Lower lobe of right lung (tissue), 2 donors: ENCODE measurements at regions not wholly inside any gene's neighbourhood (a gene's known extent, or its start where the extent isn't known, plus 50 kb on each side); places are given as distances from the start of the nearest gene placed in this dataset.

Experiments used
- ATAC-seq, 2 donors: fragments of 200-7000 bp; cut with Tn5 transposase; one replicate each; pipeline ENCODE4 v1.9.1; 2020 to 2022; ENCODE audit warnings: mild to moderate bottlenecking in 2 of 2, moderate library complexity in 2 of 2
- DNase-seq: peaks from one replicate; pipeline ENCODE4 v3.0.0-alpha.2; 2020
- H3K27ac ChIP-seq: fragments of 200-600 bp; one replicate; pipeline ENCODE4 v1.8.0; 2022
- H3K27me3 ChIP-seq: fragments of 200-600 bp; one replicate; pipeline ENCODE4 v1.8.0; 2022; ENCODE audit warnings: low read depth
- H3K36me3 ChIP-seq: fragments of 200-600 bp; one replicate; pipeline ENCODE4 v1.8.0; 2022; ENCODE audit warnings: mild to moderate bottlenecking
- H3K4me1 ChIP-seq: fragments of 200-600 bp; one replicate; pipeline ENCODE4 v1.8.0; 2022
- H3K4me3 ChIP-seq: fragments of 200-600 bp; one replicate; pipeline ENCODE4 v1.8.0; 2022; ENCODE audit warnings: mild to moderate bottlenecking
- H3K9me3 ChIP-seq: fragments of 200-600 bp; one replicate; pipeline ENCODE4 v1.8.0; 2022
- CTCF ChIP-seq: fragments of 200-600 bp; IDR thresholded peaks from one replicate; pipeline ENCODE4 v1.8.0; 2022; ENCODE audit warnings: antibody characterized with exemption, mild to moderate bottlenecking
- intact Hi-C: fragments of 100-400 bp; cut with DNase I; formaldehyde crosslinking; loops from one replicate; pipeline ENCODE4 v1.11.0; 2022
- donor health status: DM: no; HTN: yes; CAD: no; lungs with severe emphysema.

DNA sequence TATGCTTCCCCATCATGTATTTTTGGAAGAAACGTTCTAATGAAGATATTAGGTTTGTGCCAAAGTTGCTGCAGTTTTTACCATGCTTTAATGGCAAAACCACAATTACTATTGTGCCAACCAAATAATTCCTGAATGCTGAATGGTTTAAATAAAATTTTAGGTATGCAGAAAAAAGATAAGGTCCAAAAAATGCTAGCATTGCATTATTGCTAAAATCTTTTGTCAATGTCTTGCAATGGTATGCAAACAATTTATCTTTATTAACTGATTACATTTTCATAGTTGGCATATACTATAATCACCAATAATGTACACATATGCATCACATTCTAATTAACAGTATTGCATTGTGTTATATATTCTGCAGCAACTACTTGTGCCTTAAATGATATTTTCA, 1657.4 kb upstream of the IGFBP7 start:
- H3K4me3 ChIP-seq: no peak overlapping the region
- no peaks in the 10 kb centered on the region for H3K36me3 ChIP-seq
- H3K4me1 ChIP-seq: no peaks in the 10 kb centered on the region
- no peak overlapping the region for H3K27ac ChIP-seq
- DNase-seq: no peak
- ATAC-seq: no peak
- no peaks in the 10 kb centered on the region for H3K27me3 ChIP-seq
- intact Hi-C loops: no loop called here
- no peak for TF ChIP-seq CTCF
- no peaks in the 10 kb centered on the region for H3K9me3 ChIP-seq

DNA sequence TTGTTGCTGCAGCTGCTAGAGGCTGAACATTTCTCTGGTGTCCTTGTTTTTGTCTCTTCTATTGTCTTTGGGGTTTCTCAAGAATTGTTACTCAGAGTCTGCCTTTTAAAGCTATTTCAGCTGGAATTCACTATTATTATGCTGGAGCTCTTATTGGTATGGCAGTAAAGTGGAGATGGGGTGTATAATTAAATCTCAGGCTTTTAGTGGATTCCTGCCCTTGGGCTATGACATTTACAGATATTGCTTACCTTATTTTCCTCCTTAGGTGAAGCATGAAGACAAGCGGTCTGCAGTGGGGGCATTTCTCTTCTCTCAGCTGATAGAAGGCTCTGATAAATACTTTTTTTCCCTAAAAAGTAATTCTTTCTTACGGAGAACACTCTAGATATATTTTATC, 1656.6 kb upstream of the IGFBP7 start:
- Histone ChIP-seq H3K9me3 (no peaks in the 10 kb centered on the region), H3K4me1 (no peaks in the 10 kb centered on the region), H3K36me3 (no peaks in the 10 kb centered on the region), H3K27ac (no peak overlapping the region), H3K4me3 (no peak overlapping the region), H3K27me3 (no peaks in the 10 kb centered on the region)
- intact Hi-C loops: no loop called here
- TF ChIP-seq CTCF: no peak
- DNase-seq: no peak
- no peak for ATAC-seq

DNA sequence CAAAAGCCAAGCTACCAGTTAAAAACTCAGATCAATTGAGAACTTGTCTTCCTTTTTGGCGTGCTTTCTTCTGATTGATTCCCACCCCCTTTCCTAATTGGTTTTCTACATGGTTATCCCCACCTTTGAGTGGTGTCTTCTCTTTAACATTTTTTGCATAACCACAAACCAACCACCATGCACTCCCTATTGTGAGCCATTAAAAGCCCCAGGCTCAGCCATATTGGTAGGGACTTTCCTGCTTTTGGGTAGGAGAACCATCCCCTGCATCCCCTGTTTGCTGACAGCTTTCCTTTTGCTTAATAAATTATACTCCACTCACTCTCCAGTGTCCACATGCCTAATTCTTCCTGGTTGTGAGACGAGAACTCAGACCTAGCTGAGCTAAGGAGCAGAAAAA, 1651.4 kb upstream of the IGFBP7 start:
- Histone ChIP-seq H3K9me3 (no peaks in the 10 kb centered on the region), H3K4me1 (no peaks in the 10 kb centered on the region), H3K4me3 (no peak overlapping the region), H3K36me3 (no peaks in the 10 kb centered on the region), H3K27me3 (no peaks in the 10 kb centered on the region), H3K27ac (no peak overlapping the region)
- no peak for DNase-seq
- ATAC-seq: no peak
- no peak for TF ChIP-seq CTCF
- intact Hi-C loops: no loop called here

DNA sequence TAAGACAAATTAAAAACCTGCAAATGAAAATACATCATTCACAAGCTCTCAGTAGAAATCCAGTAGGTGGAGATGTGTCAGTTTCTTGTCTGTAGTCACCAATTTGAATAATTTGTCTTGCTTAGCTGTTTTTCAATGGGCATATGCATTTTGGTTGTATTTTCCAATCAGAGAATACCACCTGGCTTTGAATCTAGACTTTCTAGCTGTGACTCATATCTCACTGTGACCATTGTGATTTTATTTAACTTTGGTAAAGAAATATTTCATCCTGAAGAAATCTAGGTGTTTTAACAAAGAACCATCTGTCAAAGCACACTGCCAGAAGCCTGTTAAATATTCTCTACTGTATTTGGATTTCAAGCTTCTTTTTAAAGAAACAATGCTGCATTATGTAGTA, 1650.6 kb upstream of the IGFBP7 start:
- no peak overlapping the region for H3K4me3 ChIP-seq
- intact Hi-C loops: no loop called here
- no peaks in the 10 kb centered on the region for H3K27me3 ChIP-seq
- TF ChIP-seq CTCF: no peak
- no peaks in the 10 kb centered on the region for H3K36me3 ChIP-seq
- H3K27ac ChIP-seq: no peak overlapping the region
- DNase-seq (no peak), ATAC-seq (no peak)
- no peaks in the 10 kb centered on the region for H3K4me1 ChIP-seq
- no peaks in the 10 kb centered on the region for H3K9me3 ChIP-seq

GRCh38 chr4:58760100-58760499, 1649.9 kb upstream of the IGFBP7 start:
- no peaks in the 10 kb centered on the region for H3K4me1 ChIP-seq
- ATAC-seq (no peak), DNase-seq (no peak)
- H3K9me3 ChIP-seq: no peaks in the 10 kb centered on the region
- H3K27me3 ChIP-seq: no peaks in the 10 kb centered on the region
- intact Hi-C loops: no loop called here
- TF ChIP-seq CTCF: no peak
- no peaks in the 10 kb centered on the region for H3K36me3 ChIP-seq
- no peak overlapping the region for H3K27ac ChIP-seq
- H3K4me3 ChIP-seq: no peak overlapping the region

DNA sequence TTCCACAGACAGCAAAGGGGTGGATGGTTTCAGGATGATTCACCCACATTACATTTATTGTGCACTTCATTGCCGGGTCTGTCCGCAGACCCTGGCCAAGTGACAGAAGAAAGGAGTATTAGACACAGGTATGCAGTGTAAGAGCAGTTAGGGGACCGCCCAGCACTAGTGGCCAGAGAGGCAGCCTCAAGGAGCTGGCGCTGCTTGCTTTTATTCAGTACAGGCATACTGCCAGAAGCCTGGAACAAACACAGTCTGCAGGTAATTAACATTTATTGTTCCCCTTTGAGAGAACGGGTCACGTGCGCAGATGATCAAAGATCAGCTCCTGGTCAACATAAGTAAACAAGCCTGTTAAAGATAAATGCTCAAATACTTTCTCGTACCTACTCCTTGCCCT, 1639.0 kb upstream of the IGFBP7 start:
- Histone ChIP-seq H3K36me3 (no peaks in the 10 kb centered on the region), H3K4me3 (no peak overlapping the region), H3K9me3 (no peaks in the 10 kb centered on the region), H3K27me3 (no peaks in the 10 kb centered on the region), H3K4me1 (no peaks in the 10 kb centered on the region), H3K27ac (no peak overlapping the region)
- no peak for DNase-seq
- intact Hi-C loops: no loop called here
- ATAC-seq: peak; percentile 38 to 65
- TF ChIP-seq CTCF: no peak
